Endothelial cell of umbilical vein (primary cell): ENCODE measurements at regions not wholly inside any gene's neighbourhood (a gene's known extent, or its start where the extent isn't known, plus 50 kb on each side); places are given as distances from the start of the nearest gene placed in this dataset.

ENCODE experiments used
- BruUV-seq: library from RNA; stranded (reverse); fragments of 400-500 nt; replicated peaks from 2 replicates; lab custom pipeline; 2021; lab: Mats Ljungman, UMichigan
- CTCF ChIA-PET: fragments of 300-600, 350-600 bp; sonication (Branson Sonifier 250); formaldehyde crosslinking; loops from one replicate; lab custom pipeline; 2021; ENCODE audit warnings: antibody characterized with exemption, inconsistent platforms; lab: Charles Lee
- POLR2A ChIA-PET: fragments of 300-600, 350-600 bp; sonication (Branson Sonifier 250); formaldehyde crosslinking; loops from one replicate; lab custom pipeline; 2021; ENCODE audit warnings: antibody characterized with exemption, inconsistent platforms; lab: Charles Lee
- DNase-seq: peaks from one replicate; pipeline ENCODE4 v3.0.0-alpha.2; 2011; ENCODE audit warnings: low read depth, low spot score
- FAIRE-seq: peaks from 2 replicates; lab custom pipeline; 2011; peaks lifted over from hg19 to GRCh38; lab: Jason Lieb, UNC
- H2AFZ ChIP-seq: 2 replicates; pipeline ENCODE4 v1.6.0; 2012; ENCODE audit warnings: low read depth, low read length, control low read depth, inconsistent platforms
- H3K27ac ChIP-seq: 2 replicates; pipeline ENCODE4 v1.5.1; 2011; ENCODE audit warnings: low read depth, mild to moderate bottlenecking, control low read depth, low read length, moderate library complexity; ENCODE audit not compliant: insufficient read depth
- H3K27me3 ChIP-seq, 2 experiments: 2 replicates each; pipeline versions ENCODE4 v1.6.0 to v1.6.1; 2011; ENCODE audit warnings: low read length in 2 of 2, mixed read lengths in 1 of 2; ENCODE audit not compliant: control insufficient read depth in 2 of 2, insufficient read depth in 2 of 2
- H3K36me3 ChIP-seq, 2 experiments: 2 replicates in 1 of 2; 3 replicates in 1 of 2; pipeline ENCODE4 v1.5.1; 2011; ENCODE audit warnings: low read length in 2 of 2, mild to moderate bottlenecking in 1 of 2, moderate library complexity in 1 of 2; ENCODE audit not compliant: control insufficient read depth in 2 of 2, insufficient read depth in 2 of 2; ENCODE audit errors: extremely low read depth in 1 of 2
- H3K4me1 ChIP-seq: 3 replicates; pipeline ENCODE4 v1.5.1; 2011; ENCODE audit warnings: mild to moderate bottlenecking, low read length; ENCODE audit not compliant: control insufficient read depth, insufficient read depth; ENCODE audit errors: extremely low read depth
- H3K4me2 ChIP-seq: 2 replicates; pipeline ENCODE4 v1.6.1; 2011; ENCODE audit warnings: low read length, control low read depth, mixed read lengths; ENCODE audit not compliant: insufficient read depth
- H3K4me3 ChIP-seq, 3 experiments: fragments of 200-600 bp in 1 of 3; sonication (generic), shearing (Covaris generic) in 1 of 3; replicated peaks in 1 of 3; 2 replicates each; pipeline ENCODE4 v1.5.1; 2011 to 2016; ENCODE audit warnings: control low read depth in 3 of 3, low read length in 3 of 3, mild to moderate bottlenecking in 2 of 3, inconsistent platforms in 1 of 3, low read depth in 1 of 3, moderate library complexity in 1 of 3; ENCODE audit not compliant: insufficient read depth in 1 of 3
- H3K79me2 ChIP-seq: 2 replicates; pipeline ENCODE4 v1.6.0; 2012; ENCODE audit warnings: low read length, inconsistent platforms; ENCODE audit not compliant: control insufficient read depth, insufficient read depth
- H3K9ac ChIP-seq: replicated peaks from 2 replicates; pipeline ENCODE3; 2011; ENCODE audit warnings: low read length, control low read depth; ENCODE audit not compliant: insufficient read depth; ENCODE audit errors: extremely low read depth
- H3K9me1 ChIP-seq: replicated peaks from 3 replicates; pipeline ENCODE4 v1.6.0; 2011; ENCODE audit warnings: mild to moderate bottlenecking, low read length; ENCODE audit not compliant: control insufficient read depth, insufficient read depth; ENCODE audit errors: extremely low read depth
- H3K9me3 ChIP-seq: replicated peaks from 2 replicates; pipeline ENCODE4 v1.5.1; 2012; ENCODE audit warnings: low read length, inconsistent platforms; ENCODE audit not compliant: control insufficient read depth, insufficient read depth
- H4K20me1 ChIP-seq: replicated peaks from 2 replicates; pipeline ENCODE3; 2011; ENCODE audit warnings: mild to moderate bottlenecking, low read length; ENCODE audit not compliant: control insufficient read depth, insufficient read depth; ENCODE audit errors: extremely low read depth
- EZH2 ChIP-seq: IDR thresholded peaks from 2 replicates; pipeline ENCODE4 v1.6.1; 2012; ENCODE audit warnings: borderline replicate concordance, low read depth, mild to moderate bottlenecking, moderate library complexity, low read length, inconsistent platforms; ENCODE audit not compliant: severe bottlenecking
- FOS ChIP-seq: IDR thresholded peaks from 2 replicates; pipeline ENCODE4 v1.6.1; 2011; ENCODE audit warnings: mild to moderate bottlenecking, low read length, moderate library complexity, borderline replicate concordance; ENCODE audit not compliant: insufficient read depth
- GATA2 ChIP-seq: IDR thresholded peaks from 2 replicates; pipeline ENCODE4 v1.7.0; 2011; ENCODE audit warnings: low read depth, mild to moderate bottlenecking, moderate library complexity, mixed read lengths, low read length; ENCODE audit not compliant: insufficient read length, insufficient read depth
- JUN ChIP-seq: IDR thresholded peaks from 2 replicates; pipeline ENCODE4 v1.6.1; 2011; ENCODE audit warnings: borderline replicate concordance, low read depth; ENCODE audit not compliant: insufficient read length, insufficient read depth
- MYC ChIP-seq: IDR thresholded peaks from one replicate; pipeline ENCODE4 v1.6.1; 2011; ENCODE audit warnings: mild to moderate bottlenecking, low read depth, low read length
- POLR2A ChIP-seq: IDR thresholded peaks from 2 replicates; pipeline ENCODE4 v1.6.1; 2012; ENCODE audit warnings: low read depth, mild to moderate bottlenecking, control low read depth, low read length
- POLR2AphosphoS5 ChIP-seq: IDR thresholded peaks from 2 replicates; pipeline ENCODE4 v1.6.1; 2012; ENCODE audit warnings: low read depth, mild to moderate bottlenecking, control low read depth, low read length, moderate library complexity; ENCODE audit not compliant: insufficient read depth
- dilution Hi-C: fragments of 300-500 bp; cut with MboI; formaldehyde crosslinking; loops from one replicate; pipeline ENCODE4 v1.15.0; 2019; ENCODE audit warnings: low sequenced_read_pairs; ENCODE audit not compliant: extremely low pct_ligation_motif_present
- intact Hi-C: fragments of 100-400 bp; cut with micrococcal nuclease; formaldehyde crosslinking; loops from one replicate; pipeline ENCODE4 v1.10.0; 2022
- TF ChIP-seq, protein P1 (sequence below), 2 donors: IDR thresholded peaks; 1 replicate in 1 of 2; 2 replicates in 1 of 2; pipeline ENCODE4 v1.5.1; 2011; ENCODE audit warnings: low read length in 2 of 2, mild to moderate bottlenecking in 2 of 2, moderate library complexity in 2 of 2, control low read depth in 1 of 2, inconsistent platforms in 1 of 2, low read depth in 1 of 2; ENCODE audit not compliant: insufficient read depth in 1 of 2; ENCODE audit errors: extremely low read depth in 1 of 2
- TF ChIP-seq, protein P2 (sequence below): IDR thresholded peaks from 2 replicates; pipeline ENCODE4 v1.6.1; 2011; ENCODE audit not compliant: insufficient read depth, insufficient read length

DNA sequence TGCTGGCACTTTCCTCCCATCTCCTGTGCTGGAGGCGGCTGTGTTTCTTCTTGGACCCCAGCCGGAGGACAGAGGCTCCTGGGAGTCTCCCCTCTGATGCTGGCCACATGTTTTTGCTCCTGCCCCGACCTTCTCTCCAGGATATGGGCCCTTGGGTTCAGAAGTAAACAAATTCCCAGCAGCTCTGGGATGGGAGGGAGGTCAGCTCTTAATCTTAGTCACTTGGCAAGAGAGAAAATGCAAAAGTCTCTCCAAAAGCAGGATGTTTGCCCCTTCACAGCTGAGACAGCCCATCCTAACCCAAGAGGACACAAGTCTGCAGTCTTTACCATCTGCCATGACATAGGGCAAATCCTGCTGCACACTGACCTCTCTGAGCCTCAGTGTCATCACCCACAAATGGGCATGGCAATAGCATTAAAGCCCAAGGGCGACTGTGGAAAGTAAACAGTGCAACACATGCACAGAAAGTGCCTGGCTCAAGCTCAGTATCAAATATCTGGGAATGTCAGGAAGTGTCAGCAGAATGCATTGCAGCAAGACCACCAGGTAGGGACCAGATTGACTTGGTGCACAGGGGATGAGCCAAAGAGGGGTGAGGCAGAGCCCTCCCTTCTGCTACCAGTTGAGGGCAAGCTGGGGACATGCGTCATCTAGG, 117.0 kb upstream of the CXCL14 start:
- Histone ChIP-seq H3K4me1 (no peaks in the 10 kb centered on the region), H4K20me1 (no peaks in the 10 kb centered on the region), H3K36me3 (no peaks in the 10 kb centered on the region), H3K9me1 (no peaks in the 10 kb centered on the region), H3K27me3 (no peaks in the 10 kb centered on the region), H3K4me2 (no peak overlapping the region), H3K9me3 (no peaks in the 10 kb centered on the region), H3K9ac (no peak overlapping the region), H3K79me2 (no peaks in the 10 kb centered on the region), H2AFZ (no peak overlapping the region), H3K4me3 (no peak overlapping the region), H3K27ac (no peak overlapping the region)
- dilution Hi-C loops (no loop called here), intact Hi-C loops (no loop called here)
- BruUV-seq, result no TSS peak
- ChIA-PET CTCF (no interaction called here), POLR2A (no interaction called here)
- no peak for FAIRE-seq
- TF ChIP-seq EZH2 (no peak), POLR2A (no peak), POLR2AphosphoS5 (no peak), FOS (no peak), JUN (no peak), GATA2 (no peak)
- DNase-seq, result no peak

DNA sequence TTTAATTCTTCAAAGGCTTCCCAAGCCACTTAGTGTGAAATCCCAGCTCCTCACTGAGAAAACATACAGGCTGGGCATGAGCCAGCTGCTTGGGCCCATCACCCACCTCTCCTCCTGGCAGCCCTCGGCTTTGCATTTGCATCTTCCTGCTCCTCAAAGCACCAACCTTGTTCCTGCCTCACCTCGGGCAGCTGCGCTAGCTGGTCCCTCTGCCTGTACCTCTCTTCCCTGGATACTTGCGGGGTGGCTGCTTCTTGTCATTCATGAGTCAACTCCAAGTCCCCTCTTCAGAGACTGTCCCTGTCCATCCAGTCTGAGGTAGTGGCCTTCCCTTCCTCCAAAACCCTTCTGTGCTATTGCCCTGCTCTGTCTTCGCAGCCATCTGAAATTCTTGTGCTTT, 116.1 kb upstream of the CXCL14 start:
- Histone ChIP-seq H3K9ac (no peak overlapping the region), H4K20me1 (no peaks in the 10 kb centered on the region), H3K9me1 (no peaks in the 10 kb centered on the region), H3K4me3 (no peak overlapping the region), H2AFZ (no peak overlapping the region), H3K27ac (no peak overlapping the region), H3K9me3 (no peaks in the 10 kb centered on the region), H3K4me1 (no peaks in the 10 kb centered on the region), H3K79me2 (no peaks in the 10 kb centered on the region), H3K4me2 (no peak overlapping the region), H3K36me3 (no peaks in the 10 kb centered on the region), H3K27me3 (no peaks in the 10 kb centered on the region)
- POLR2A ChIA-PET, result no interaction called here
- CTCF ChIA-PET, result no interaction called here
- TF ChIP-seq JUN (no peak), GATA2 (no peak), POLR2AphosphoS5 (no peak), FOS (no peak), POLR2A (no peak), EZH2 (no peak), MYC (no peak)
- TF ChIP-seq, protein P1, sequence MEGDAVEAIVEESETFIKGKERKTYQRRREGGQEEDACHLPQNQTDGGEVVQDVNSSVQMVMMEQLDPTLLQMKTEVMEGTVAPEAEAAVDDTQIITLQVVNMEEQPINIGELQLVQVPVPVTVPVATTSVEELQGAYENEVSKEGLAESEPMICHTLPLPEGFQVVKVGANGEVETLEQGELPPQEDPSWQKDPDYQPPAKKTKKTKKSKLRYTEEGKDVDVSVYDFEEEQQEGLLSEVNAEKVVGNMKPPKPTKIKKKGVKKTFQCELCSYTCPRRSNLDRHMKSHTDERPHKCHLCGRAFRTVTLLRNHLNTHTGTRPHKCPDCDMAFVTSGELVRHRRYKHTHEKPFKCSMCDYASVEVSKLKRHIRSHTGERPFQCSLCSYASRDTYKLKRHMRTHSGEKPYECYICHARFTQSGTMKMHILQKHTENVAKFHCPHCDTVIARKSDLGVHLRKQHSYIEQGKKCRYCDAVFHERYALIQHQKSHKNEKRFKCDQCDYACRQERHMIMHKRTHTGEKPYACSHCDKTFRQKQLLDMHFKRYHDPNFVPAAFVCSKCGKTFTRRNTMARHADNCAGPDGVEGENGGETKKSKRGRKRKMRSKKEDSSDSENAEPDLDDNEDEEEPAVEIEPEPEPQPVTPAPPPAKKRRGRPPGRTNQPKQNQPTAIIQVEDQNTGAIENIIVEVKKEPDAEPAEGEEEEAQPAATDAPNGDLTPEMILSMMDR (IDR thresholded peaks at IDR 0.05; ENCODE audit: extremely low read depth in 1 of 2, insufficient read depth in 1 of 2, low read depth in 1 of 2, low read length in 2 of 2), result no peak
- TF ChIP-seq, protein P2, sequence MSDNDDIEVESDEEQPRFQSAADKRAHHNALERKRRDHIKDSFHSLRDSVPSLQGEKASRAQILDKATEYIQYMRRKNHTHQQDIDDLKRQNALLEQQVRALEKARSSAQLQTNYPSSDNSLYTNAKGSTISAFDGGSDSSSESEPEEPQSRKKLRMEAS, result no peak
- intact Hi-C loops, result no loop called here
- FAIRE-seq, result no peak
- dilution Hi-C loops, result no loop called here
- BruUV-seq, result no TSS peak
- DNase-seq, result no peak
